H1 (cell line): ENCODE measurements at regions not wholly inside any gene's neighbourhood (a gene's known extent, or its start where the extent isn't known, plus 50 kb on each side); places are given as distances from the start of the nearest gene placed in this dataset.

ENCODE experiments used
- CTCF ChIA-PET: fragments of 300-600 bp; sonication (Branson Sonifier 250); formaldehyde crosslinking; loops from one replicate; lab custom pipeline; 2021; ENCODE audit not compliant: partially characterized antibody; lab: Charles Lee
- POLR2A ChIA-PET: fragments of 300-600 bp; sonication (Branson Sonifier 250); formaldehyde crosslinking; loops from one replicate; lab custom pipeline; 2021; ENCODE audit warnings: inconsistent platforms; ENCODE audit not compliant: partially characterized antibody; lab: Charles Lee
- DNase-seq, 2 experiments: peaks; one replicate each; pipeline versions ENCODE4 v3.0.0 to v3.0.0-alpha.2; 2010 to 2022; ENCODE audit warnings: low spot score in 2 of 2, low read depth in 1 of 2, mixed read lengths in 1 of 2
- FAIRE-seq: peaks from 2 replicates; lab custom pipeline; 2011; peaks lifted over from hg19 to GRCh38; lab: Jason Lieb, UNC
- H2AFZ ChIP-seq: 2 replicates; pipeline ENCODE4 v1.8.1; 2012; ENCODE audit warnings: low read length, inconsistent platforms
- H2AK5ac ChIP-seq: 2 replicates; pipeline ENCODE4 v1.6.1; 2013; ENCODE audit warnings: low read depth, low read length
- H2BK120ac ChIP-seq: replicated peaks from 2 replicates; pipeline ENCODE3; 2013; ENCODE audit warnings: low read depth, low read length, inconsistent platforms
- H2BK12ac ChIP-seq: 2 replicates; pipeline ENCODE4 v1.6.1; 2013; ENCODE audit warnings: low read depth, low read length
- H2BK15ac ChIP-seq: 2 replicates; pipeline ENCODE4 v1.6.1; 2013; ENCODE audit warnings: low read length
- H2BK20ac ChIP-seq: 2 replicates; pipeline ENCODE4 v1.6.1; 2013; ENCODE audit warnings: low read length
- H2BK5ac ChIP-seq: 2 replicates; pipeline ENCODE4 v1.6.1; 2013; ENCODE audit warnings: low read depth, low read length
- H3K14ac ChIP-seq: 2 replicates; pipeline ENCODE4 v1.6.1; 2013; ENCODE audit warnings: inconsistent platforms; ENCODE audit not compliant: insufficient read length
- H3K18ac ChIP-seq: 2 replicates; pipeline ENCODE4 v1.6.1; 2013; ENCODE audit warnings: low read length; ENCODE audit errors: extremely low read depth
- H3K23ac ChIP-seq: 2 replicates; pipeline ENCODE4 v1.6.1; 2013; ENCODE audit warnings: inconsistent platforms; ENCODE audit not compliant: insufficient read length
- H3K23me2 ChIP-seq: 2 replicates; pipeline ENCODE4 v1.6.1; 2013; ENCODE audit warnings: low read depth, low read length
- H3K27ac ChIP-seq: 2 replicates; pipeline ENCODE4 v1.6.1; 2011; ENCODE audit warnings: low read depth, low read length, inconsistent platforms
- H3K27me3 ChIP-seq, 4 experiments: replicated peaks in 1 of 4; 1 replicate in 1 of 4; 2 replicates in 3 of 4; pipeline versions ENCODE4 v1.6.1 to v1.8.1; 2011 to 2013; ENCODE audit warnings: low read length in 3 of 4, mild to moderate bottlenecking in 3 of 4, inconsistent platforms in 2 of 4, mixed read lengths in 2 of 4, moderate library complexity in 1 of 4; ENCODE audit not compliant: control insufficient read depth in 3 of 4, insufficient read depth in 3 of 4; ENCODE audit errors: extremely low read depth in 1 of 4
- H3K36me3 ChIP-seq, 4 experiments: 2 replicates each; pipeline versions ENCODE4 v1.6.1 to v1.8.1; 2011 to 2013; ENCODE audit warnings: mild to moderate bottlenecking in 4 of 4, low read length in 3 of 4, moderate library complexity in 2 of 4, control low read depth in 1 of 4, inconsistent platforms in 1 of 4; ENCODE audit not compliant: insufficient read depth in 4 of 4, control insufficient read depth in 2 of 4
- H3K4ac ChIP-seq: replicated peaks from 2 replicates; pipeline ENCODE3; 2013; ENCODE audit warnings: low read length, low read depth, mixed read lengths, inconsistent platforms; ENCODE audit not compliant: insufficient read length
- H3K4me1 ChIP-seq, 4 experiments: replicated peaks in 1 of 4; 1 replicate in 1 of 4; 2 replicates in 3 of 4; pipeline versions ENCODE4 v1.6.1 to v1.8.1; 2011 to 2013; ENCODE audit warnings: low read length in 3 of 4, inconsistent platforms in 2 of 4, mixed read lengths in 1 of 4; ENCODE audit not compliant: insufficient read depth in 4 of 4, control insufficient read depth in 3 of 4
- H3K4me2 ChIP-seq, 2 experiments: 2 replicates each; pipeline versions ENCODE4 v1.6.1 to v1.8.1; 2011 to 2013; ENCODE audit warnings: low read depth in 2 of 2, low read length in 2 of 2, control low read depth in 1 of 2, inconsistent platforms in 1 of 2, mild to moderate bottlenecking in 1 of 2; ENCODE audit not compliant: insufficient read depth in 1 of 2
- H3K4me3 ChIP-seq, 4 experiments: fragments of 200-600, 300-600 bp in 1 of 4; sonication (generic), shearing (Covaris generic), sonication (Bioruptor Twin) in 1 of 4; 2 replicates each; pipeline versions ENCODE4 v1.5.1 to v1.8.1; 2011 to 2016; ENCODE audit warnings: low read length in 4 of 4, low read depth in 3 of 4, control low read depth in 2 of 4, inconsistent platforms in 2 of 4, mild to moderate bottlenecking in 2 of 4, mixed read lengths in 1 of 4, moderate library complexity in 1 of 4; ENCODE audit not compliant: insufficient read depth in 2 of 4; ENCODE audit errors: extremely low read depth in 1 of 4
- H3K56ac ChIP-seq: replicated peaks from 2 replicates; pipeline ENCODE3; 2013; ENCODE audit warnings: low read depth, mild to moderate bottlenecking, mixed read lengths, low read length, inconsistent platforms; ENCODE audit not compliant: insufficient read length
- H3K79me1 ChIP-seq: 2 replicates; pipeline ENCODE4 v1.6.1; 2013; ENCODE audit warnings: low read depth, low read length, control low read depth
- H3K79me2 ChIP-seq, 2 experiments: 2 replicates each; pipeline versions ENCODE4 v1.6.1 to v1.8.1; 2012 to 2013; ENCODE audit warnings: low read length in 2 of 2, mild to moderate bottlenecking in 2 of 2, inconsistent platforms in 1 of 2; ENCODE audit not compliant: insufficient read depth in 2 of 2, control insufficient read depth in 1 of 2
- H3K9ac ChIP-seq, 4 experiments: replicated peaks in 1 of 4; 1 replicate in 1 of 4; 2 replicates in 3 of 4; pipeline versions ENCODE4 v1.6.1 to v1.8.1; 2011 to 2013; ENCODE audit warnings: low read depth in 3 of 4, low read length in 3 of 4, control low read depth in 2 of 4, mild to moderate bottlenecking in 2 of 4, moderate library complexity in 2 of 4, inconsistent platforms in 1 of 4; ENCODE audit errors: extremely low read depth in 1 of 4
- H3K9me3 ChIP-seq, 2 experiments: 2 replicates each; pipeline versions ENCODE4 v1.6.1 to v1.8.1; 2012 to 2013; ENCODE audit warnings: mild to moderate bottlenecking in 2 of 2, moderate library complexity in 2 of 2, control low read depth in 1 of 2, inconsistent platforms in 1 of 2, low read depth in 1 of 2, low read length in 1 of 2, mixed read lengths in 1 of 2; ENCODE audit not compliant: insufficient read depth in 2 of 2
- H4K20me1 ChIP-seq, 2 experiments: replicated peaks in 1 of 2; 2 replicates each; pipeline versions ENCODE3 to v1.8.1; 2011 to 2013; ENCODE audit warnings: inconsistent platforms in 2 of 2, low read length in 2 of 2, mild to moderate bottlenecking in 1 of 2; ENCODE audit not compliant: insufficient read depth in 2 of 2, control insufficient read depth in 1 of 2
- H4K5ac ChIP-seq: 2 replicates; pipeline ENCODE4 v1.6.1; 2013; ENCODE audit warnings: low read length, low read depth, mixed read lengths, inconsistent platforms; ENCODE audit not compliant: insufficient read length
- H4K8ac ChIP-seq: 2 replicates; pipeline ENCODE4 v1.8.0; 2013; ENCODE audit warnings: mild to moderate bottlenecking, moderate library complexity, low read length, inconsistent platforms; ENCODE audit not compliant: insufficient read depth; ENCODE audit errors: extremely low read depth
- H4K91ac ChIP-seq: replicated peaks from 2 replicates; pipeline ENCODE3; 2013; ENCODE audit warnings: low read length, mixed read lengths, inconsistent platforms; ENCODE audit not compliant: insufficient read length
- BCL11A ChIP-seq, 2 experiments: IDR thresholded peaks; one replicate each; pipeline ENCODE4 v1.6.1; 2011; ENCODE audit warnings: low read depth in 2 of 2, low read length in 2 of 2, mild to moderate bottlenecking in 2 of 2
- CEBPB ChIP-seq: IDR thresholded peaks from 2 replicates; pipeline ENCODE4 v1.6.1; 2012; ENCODE audit warnings: low read depth, low read length
- CREB1 ChIP-seq: IDR thresholded peaks from 2 replicates; pipeline ENCODE4 v1.6.1; 2012; ENCODE audit warnings: inconsistent platforms
- EP300 ChIP-seq, 2 experiments: IDR thresholded peaks; 1 replicate in 1 of 2; 2 replicates in 1 of 2; pipeline ENCODE4 v1.6.1; 2011 to 2012; ENCODE audit warnings: low read depth in 2 of 2, low read length in 2 of 2, mild to moderate bottlenecking in 2 of 2, borderline replicate concordance in 1 of 2, inconsistent platforms in 1 of 2, moderate library complexity in 1 of 2
- HDAC2 ChIP-seq, 2 experiments: fragments of 300-600 bp in 1 of 2; sonication (generic) in 1 of 2; IDR thresholded peaks; 2 replicates each; pipeline ENCODE4 v1.6.1; 2011 to 2012; ENCODE audit warnings: low read depth in 2 of 2, low read length in 2 of 2, mild to moderate bottlenecking in 2 of 2, moderate library complexity in 2 of 2, borderline replicate concordance in 1 of 2, inconsistent platforms in 1 of 2
- JUN ChIP-seq: IDR thresholded peaks from 2 replicates; pipeline ENCODE4 v1.6.1; 2011; ENCODE audit warnings: low read depth, mild to moderate bottlenecking, improper control_type of control experiment, low read length
- NRF1 ChIP-seq: IDR thresholded peaks from 2 replicates; pipeline ENCODE4 v1.6.1; 2011; ENCODE audit warnings: mild to moderate bottlenecking, low read depth, low read length, improper control_type of control experiment
- SAP30 ChIP-seq: fragments of 300-600 bp; sonication (generic); IDR thresholded peaks from 2 replicates; pipeline ENCODE4 v1.7.1; 2012; ENCODE audit warnings: low read length, moderate library complexity, mild to moderate bottlenecking, inconsistent platforms; ENCODE audit not compliant: insufficient read depth, insufficient replicate concordance
- SIN3A ChIP-seq, 2 experiments: IDR thresholded peaks in 1 of 2; conservative IDR thresholded peaks in 1 of 2; 2 replicates each; pipeline ENCODE4 v1.6.1; 2011 to 2012; ENCODE audit warnings: low read length in 2 of 2, improper control_type of control experiment in 1 of 2, low read depth in 1 of 2, mild to moderate bottlenecking in 1 of 2
- SP1 ChIP-seq: IDR thresholded peaks from 2 replicates; pipeline ENCODE4 v1.6.1; 2011; ENCODE audit warnings: low read depth, low read length
- SP4 ChIP-seq: IDR thresholded peaks from 2 replicates; pipeline ENCODE4 v1.6.1; 2012; ENCODE audit warnings: low read length, inconsistent platforms
- TAF7 ChIP-seq: optimal IDR thresholded peaks from 2 replicates; pipeline ENCODE3; 2011; ENCODE audit warnings: low read depth, mild to moderate bottlenecking, inconsistent platforms, low read length, moderate library complexity, borderline replicate concordance
- TEAD4 ChIP-seq: IDR thresholded peaks from 2 replicates; pipeline ENCODE4 v1.6.1; 2012; ENCODE audit warnings: low read depth, low read length, inconsistent platforms, mixed read lengths
- YY1 ChIP-seq: IDR thresholded peaks from 2 replicates; pipeline ENCODE4 v1.6.1; 2011; ENCODE audit warnings: low read depth, mild to moderate bottlenecking, low read length
- WGBS, 2 experiments: shearing (Covaris generic) in 1 of 2; methylation state at CpG; one replicate each; pipeline versions ENCODE4 v1.1.6 to v1.1.7; 2013 to 2015; ENCODE audit warnings: low lambda C conversion rate in 2 of 2, mixed read lengths in 2 of 2, inconsistent platforms in 1 of 2, low coverage in 1 of 2, missing lambda C conversion rate in 1 of 2; ENCODE audit not compliant: insufficient replicate concordance in 2 of 2, insufficient coverage in 1 of 2, insufficient read length in 1 of 2; ENCODE audit errors: extremely low coverage in 1 of 2, missing lambda C conversion rate in 1 of 2; 5-methylcytosine and 5-hydroxymethylcytosine counted together

DNA sequence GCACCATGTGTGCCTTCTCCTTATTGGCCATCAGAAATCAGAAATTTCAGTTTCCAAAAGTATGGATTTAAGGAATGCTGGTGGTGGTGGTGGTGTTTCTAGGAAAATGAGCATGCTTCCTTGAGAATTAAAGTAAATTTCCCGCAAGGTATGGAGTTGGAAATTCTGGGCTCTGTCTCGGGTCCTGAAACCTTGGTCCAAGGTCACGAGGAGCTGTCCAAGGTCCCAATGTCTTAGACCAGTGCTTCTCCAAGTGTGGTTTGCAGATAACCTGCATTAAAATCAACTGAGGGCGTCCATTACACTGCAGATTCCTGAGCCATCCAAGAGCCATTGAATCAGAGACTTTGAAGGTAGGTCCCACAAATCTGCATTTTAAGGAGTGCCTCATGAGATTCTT, 210.9 kb upstream of the PKDCC start:
- FAIRE-seq, result peak; percentile 88
- H3K4me3 ChIP-seq, result no peak overlapping the region
- CTCF ChIA-PET, result interaction anchor here (1.0 to 1.3 kb wide), 3 partner anchors 17 to 253 kb away, joined by 5 read pairs; no protein-coding TSS in a partner anchor
- TF ChIP-seq HDAC2 (IDR thresholded peaks at IDR 0.05; ENCODE audit: borderline replicate concordance in 1 of 2, low read depth in 2 of 2, low read length in 2 of 2) (peak; percentile 84 to 91), SAP30 (peak; percentile 82), EP300 (IDR thresholded peaks at IDR 0.05; ENCODE audit: borderline replicate concordance in 1 of 2, low read depth in 2 of 2, low read length in 2 of 2) (no peak), NRF1 (no peak), CEBPB (no peak), JUN (no peak), BCL11A (IDR thresholded peaks at IDR 0.05; ENCODE audit: low read depth in 2 of 2, low read length in 2 of 2) (no peak), TEAD4 (no peak), CREB1 (0 out of 2 replicates have a peak, but pooled peaks have one; percentile 20), YY1 (0 out of 2 replicates have a peak, but pooled peaks have one; percentile 35), SP1 (no peak), TAF7 (peak; percentile 92), SIN3A (conservative IDR thresholded peaks at IDR 0.05 in 1 of 2, IDR thresholded peaks at IDR 0.05 in 1 of 2; ENCODE audit: low read depth in 1 of 2, low read length in 2 of 2) (peak; percentile 99), SP4 (0 out of 2 replicates have a peak, but pooled peaks have one; percentile 31)

More for the DNA sequence above, 210.9 kb upstream of the PKDCC start:
- Histone ChIP-seq H2BK20ac (no peak overlapping the region), H4K8ac (no peak overlapping the region), H3K79me1 (no peaks in the 10 kb centered on the region), H3K23me2 (no peaks in the 10 kb centered on the region), H2BK15ac (no peak overlapping the region), H3K36me3 (no peaks in the 10 kb centered on the region), H3K27ac (no peak overlapping the region), H2BK12ac (no peak overlapping the region), H3K14ac (no peak overlapping the region), H4K5ac (no peak overlapping the region), H2BK120ac (no peak overlapping the region), H2AK5ac (no peak overlapping the region), H3K79me2 (no peaks in the 10 kb centered on the region), H3K4me1 (peaks cover 0 to 4% (median 0%) of the 10 kb centered on the region in 4 experiments; a peak in 2 of 7 replicates), H3K56ac (no peak overlapping the region), H3K9ac (no peak overlapping the region), H2BK5ac (no peak overlapping the region), H3K4me2 (no peak overlapping the region), H3K9me3 (no peaks in the 10 kb centered on the region), H4K20me1 (no peaks in the 10 kb centered on the region), H2AFZ (no peak overlapping the region), H3K18ac (no peak overlapping the region), H3K27me3 (no peaks in the 10 kb centered on the region; a peak in 1 of 7 replicates), H3K23ac (no peak overlapping the region), H3K4ac (no peak overlapping the region), H4K91ac (no peak overlapping the region)
- POLR2A ChIA-PET, result no interaction called here
- peak; percentile 13 to 70 for DNase-seq
- WGBS, 2 experiments, result 52% methylated on average over 4 of the region's 4 CpGs; no CpG with 5 or more reads in 1 of the 2 experiments
